H1 (cell line): ENCODE measurements at regions not wholly inside any gene's neighbourhood (a gene's known extent, or its start where the extent isn't known, plus 50 kb on each side); places are given as distances from the start of the nearest gene placed in this dataset.

ENCODE experiments used
- CTCF ChIA-PET: fragments of 300-600 bp; sonication (Branson Sonifier 250); formaldehyde crosslinking; loops from one replicate; lab custom pipeline; 2021; ENCODE audit not compliant: partially characterized antibody; lab: Charles Lee
- POLR2A ChIA-PET: fragments of 300-600 bp; sonication (Branson Sonifier 250); formaldehyde crosslinking; loops from one replicate; lab custom pipeline; 2021; ENCODE audit warnings: inconsistent platforms; ENCODE audit not compliant: partially characterized antibody; lab: Charles Lee
- DNase-seq, 2 experiments: peaks; one replicate each; pipeline versions ENCODE4 v3.0.0 to v3.0.0-alpha.2; 2010 to 2022; ENCODE audit warnings: low spot score in 2 of 2, low read depth in 1 of 2, mixed read lengths in 1 of 2
- FAIRE-seq: peaks from 2 replicates; lab custom pipeline; 2011; peaks lifted over from hg19 to GRCh38; lab: Jason Lieb, UNC
- H2AFZ ChIP-seq: 2 replicates; pipeline ENCODE4 v1.8.1; 2012; ENCODE audit warnings: low read length, inconsistent platforms
- H2AK5ac ChIP-seq: 2 replicates; pipeline ENCODE4 v1.6.1; 2013; ENCODE audit warnings: low read depth, low read length
- H2BK120ac ChIP-seq: replicated peaks from 2 replicates; pipeline ENCODE3; 2013; ENCODE audit warnings: low read depth, low read length, inconsistent platforms
- H2BK12ac ChIP-seq: 2 replicates; pipeline ENCODE4 v1.6.1; 2013; ENCODE audit warnings: low read depth, low read length
- H2BK15ac ChIP-seq: 2 replicates; pipeline ENCODE4 v1.6.1; 2013; ENCODE audit warnings: low read length
- H2BK20ac ChIP-seq: 2 replicates; pipeline ENCODE4 v1.6.1; 2013; ENCODE audit warnings: low read length
- H2BK5ac ChIP-seq: 2 replicates; pipeline ENCODE4 v1.6.1; 2013; ENCODE audit warnings: low read depth, low read length
- H3K14ac ChIP-seq: 2 replicates; pipeline ENCODE4 v1.6.1; 2013; ENCODE audit warnings: inconsistent platforms; ENCODE audit not compliant: insufficient read length
- H3K18ac ChIP-seq: 2 replicates; pipeline ENCODE4 v1.6.1; 2013; ENCODE audit warnings: low read length; ENCODE audit errors: extremely low read depth
- H3K23ac ChIP-seq: 2 replicates; pipeline ENCODE4 v1.6.1; 2013; ENCODE audit warnings: inconsistent platforms; ENCODE audit not compliant: insufficient read length
- H3K23me2 ChIP-seq: 2 replicates; pipeline ENCODE4 v1.6.1; 2013; ENCODE audit warnings: low read depth, low read length
- H3K27ac ChIP-seq: 2 replicates; pipeline ENCODE4 v1.6.1; 2011; ENCODE audit warnings: low read depth, low read length, inconsistent platforms
- H3K27me3 ChIP-seq, 4 experiments: replicated peaks in 1 of 4; 1 replicate in 1 of 4; 2 replicates in 3 of 4; pipeline versions ENCODE4 v1.6.1 to v1.8.1; 2011 to 2013; ENCODE audit warnings: low read length in 3 of 4, mild to moderate bottlenecking in 3 of 4, inconsistent platforms in 2 of 4, mixed read lengths in 2 of 4, moderate library complexity in 1 of 4; ENCODE audit not compliant: control insufficient read depth in 3 of 4, insufficient read depth in 3 of 4; ENCODE audit errors: extremely low read depth in 1 of 4
- H3K36me3 ChIP-seq, 4 experiments: 2 replicates each; pipeline versions ENCODE4 v1.6.1 to v1.8.1; 2011 to 2013; ENCODE audit warnings: mild to moderate bottlenecking in 4 of 4, low read length in 3 of 4, moderate library complexity in 2 of 4, control low read depth in 1 of 4, inconsistent platforms in 1 of 4; ENCODE audit not compliant: insufficient read depth in 4 of 4, control insufficient read depth in 2 of 4
- H3K4ac ChIP-seq: replicated peaks from 2 replicates; pipeline ENCODE3; 2013; ENCODE audit warnings: low read length, low read depth, mixed read lengths, inconsistent platforms; ENCODE audit not compliant: insufficient read length
- H3K4me1 ChIP-seq, 4 experiments: replicated peaks in 1 of 4; 1 replicate in 1 of 4; 2 replicates in 3 of 4; pipeline versions ENCODE4 v1.6.1 to v1.8.1; 2011 to 2013; ENCODE audit warnings: low read length in 3 of 4, inconsistent platforms in 2 of 4, mixed read lengths in 1 of 4; ENCODE audit not compliant: insufficient read depth in 4 of 4, control insufficient read depth in 3 of 4
- H3K4me2 ChIP-seq, 2 experiments: 2 replicates each; pipeline versions ENCODE4 v1.6.1 to v1.8.1; 2011 to 2013; ENCODE audit warnings: low read depth in 2 of 2, low read length in 2 of 2, control low read depth in 1 of 2, inconsistent platforms in 1 of 2, mild to moderate bottlenecking in 1 of 2; ENCODE audit not compliant: insufficient read depth in 1 of 2
- H3K4me3 ChIP-seq, 4 experiments: fragments of 200-600, 300-600 bp in 1 of 4; sonication (generic), shearing (Covaris generic), sonication (Bioruptor Twin) in 1 of 4; 2 replicates each; pipeline versions ENCODE4 v1.5.1 to v1.8.1; 2011 to 2016; ENCODE audit warnings: low read length in 4 of 4, low read depth in 3 of 4, control low read depth in 2 of 4, inconsistent platforms in 2 of 4, mild to moderate bottlenecking in 2 of 4, mixed read lengths in 1 of 4, moderate library complexity in 1 of 4; ENCODE audit not compliant: insufficient read depth in 2 of 4; ENCODE audit errors: extremely low read depth in 1 of 4
- H3K56ac ChIP-seq: replicated peaks from 2 replicates; pipeline ENCODE3; 2013; ENCODE audit warnings: low read depth, mild to moderate bottlenecking, mixed read lengths, low read length, inconsistent platforms; ENCODE audit not compliant: insufficient read length
- H3K79me1 ChIP-seq: 2 replicates; pipeline ENCODE4 v1.6.1; 2013; ENCODE audit warnings: low read depth, low read length, control low read depth
- H3K79me2 ChIP-seq, 2 experiments: 2 replicates each; pipeline versions ENCODE4 v1.6.1 to v1.8.1; 2012 to 2013; ENCODE audit warnings: low read length in 2 of 2, mild to moderate bottlenecking in 2 of 2, inconsistent platforms in 1 of 2; ENCODE audit not compliant: insufficient read depth in 2 of 2, control insufficient read depth in 1 of 2
- H3K9ac ChIP-seq, 4 experiments: replicated peaks in 1 of 4; 1 replicate in 1 of 4; 2 replicates in 3 of 4; pipeline versions ENCODE4 v1.6.1 to v1.8.1; 2011 to 2013; ENCODE audit warnings: low read depth in 3 of 4, low read length in 3 of 4, control low read depth in 2 of 4, mild to moderate bottlenecking in 2 of 4, moderate library complexity in 2 of 4, inconsistent platforms in 1 of 4; ENCODE audit errors: extremely low read depth in 1 of 4
- H3K9me3 ChIP-seq, 2 experiments: 2 replicates each; pipeline versions ENCODE4 v1.6.1 to v1.8.1; 2012 to 2013; ENCODE audit warnings: mild to moderate bottlenecking in 2 of 2, moderate library complexity in 2 of 2, control low read depth in 1 of 2, inconsistent platforms in 1 of 2, low read depth in 1 of 2, low read length in 1 of 2, mixed read lengths in 1 of 2; ENCODE audit not compliant: insufficient read depth in 2 of 2
- H4K20me1 ChIP-seq, 2 experiments: replicated peaks in 1 of 2; 2 replicates each; pipeline versions ENCODE3 to v1.8.1; 2011 to 2013; ENCODE audit warnings: inconsistent platforms in 2 of 2, low read length in 2 of 2, mild to moderate bottlenecking in 1 of 2; ENCODE audit not compliant: insufficient read depth in 2 of 2, control insufficient read depth in 1 of 2
- H4K5ac ChIP-seq: 2 replicates; pipeline ENCODE4 v1.6.1; 2013; ENCODE audit warnings: low read length, low read depth, mixed read lengths, inconsistent platforms; ENCODE audit not compliant: insufficient read length
- H4K8ac ChIP-seq: 2 replicates; pipeline ENCODE4 v1.8.0; 2013; ENCODE audit warnings: mild to moderate bottlenecking, moderate library complexity, low read length, inconsistent platforms; ENCODE audit not compliant: insufficient read depth; ENCODE audit errors: extremely low read depth
- H4K91ac ChIP-seq: replicated peaks from 2 replicates; pipeline ENCODE3; 2013; ENCODE audit warnings: low read length, mixed read lengths, inconsistent platforms; ENCODE audit not compliant: insufficient read length
- ASH2L ChIP-seq: fragments of 200-600, 300-600 bp; sonication (generic); IDR thresholded peaks from one replicate; pipeline ENCODE4 v1.7.1; 2017; ENCODE audit warnings: low read length
- CREB1 ChIP-seq: IDR thresholded peaks from 2 replicates; pipeline ENCODE4 v1.6.1; 2012; ENCODE audit warnings: inconsistent platforms
- EGR1 ChIP-seq: IDR thresholded peaks from 2 replicates; pipeline ENCODE4 v1.6.1; 2011; ENCODE audit warnings: low read depth, low read length, borderline replicate concordance
- EP300 ChIP-seq, 2 experiments: IDR thresholded peaks; 1 replicate in 1 of 2; 2 replicates in 1 of 2; pipeline ENCODE4 v1.6.1; 2011 to 2012; ENCODE audit warnings: low read depth in 2 of 2, low read length in 2 of 2, mild to moderate bottlenecking in 2 of 2, borderline replicate concordance in 1 of 2, inconsistent platforms in 1 of 2, moderate library complexity in 1 of 2
- GABPA ChIP-seq: IDR thresholded peaks from 2 replicates; pipeline ENCODE4 v1.6.1; 2011; ENCODE audit warnings: mild to moderate bottlenecking, low read length, moderate library complexity, borderline replicate concordance; ENCODE audit not compliant: insufficient read depth
- HDAC2 ChIP-seq, 2 experiments: fragments of 300-600 bp in 1 of 2; sonication (generic) in 1 of 2; IDR thresholded peaks; 2 replicates each; pipeline ENCODE4 v1.6.1; 2011 to 2012; ENCODE audit warnings: low read depth in 2 of 2, low read length in 2 of 2, mild to moderate bottlenecking in 2 of 2, moderate library complexity in 2 of 2, borderline replicate concordance in 1 of 2, inconsistent platforms in 1 of 2
- KDM5A ChIP-seq: fragments of 200-600 bp; IDR thresholded peaks from 2 replicates; pipeline ENCODE4 v1.7.1; 2012; ENCODE audit warnings: mild to moderate bottlenecking, low read length, inconsistent platforms, mixed read lengths
- MAFK ChIP-seq: IDR thresholded peaks from 2 replicates; pipeline ENCODE4 v1.6.1; 2012; ENCODE audit warnings: low read depth, mild to moderate bottlenecking, improper control_type of control experiment, low read length
- SIRT6 ChIP-seq: IDR thresholded peaks from one replicate; pipeline ENCODE4 v1.7.1; 2012; ENCODE audit warnings: low read length, inconsistent platforms
- SP4 ChIP-seq: IDR thresholded peaks from 2 replicates; pipeline ENCODE4 v1.6.1; 2012; ENCODE audit warnings: low read length, inconsistent platforms
- TAF1 ChIP-seq: IDR thresholded peaks from 2 replicates; pipeline ENCODE4 v1.6.1; 2011; ENCODE audit warnings: mild to moderate bottlenecking, low read depth, low read length
- TAF7 ChIP-seq: optimal IDR thresholded peaks from 2 replicates; pipeline ENCODE3; 2011; ENCODE audit warnings: low read depth, mild to moderate bottlenecking, inconsistent platforms, low read length, moderate library complexity, borderline replicate concordance
- WGBS, 2 experiments: shearing (Covaris generic) in 1 of 2; methylation state at CpG; one replicate each; pipeline versions ENCODE4 v1.1.6 to v1.1.7; 2013 to 2015; ENCODE audit warnings: low lambda C conversion rate in 2 of 2, mixed read lengths in 2 of 2, inconsistent platforms in 1 of 2, low coverage in 1 of 2, missing lambda C conversion rate in 1 of 2; ENCODE audit not compliant: insufficient replicate concordance in 2 of 2, insufficient coverage in 1 of 2, insufficient read length in 1 of 2; ENCODE audit errors: extremely low coverage in 1 of 2, missing lambda C conversion rate in 1 of 2; 5-methylcytosine and 5-hydroxymethylcytosine counted together
- TF ChIP-seq, protein P1 (sequence below): IDR thresholded peaks from 2 replicates; pipeline ENCODE4 v1.6.1; 2011; ENCODE audit warnings: low read length, improper control_type of control experiment

DNA sequence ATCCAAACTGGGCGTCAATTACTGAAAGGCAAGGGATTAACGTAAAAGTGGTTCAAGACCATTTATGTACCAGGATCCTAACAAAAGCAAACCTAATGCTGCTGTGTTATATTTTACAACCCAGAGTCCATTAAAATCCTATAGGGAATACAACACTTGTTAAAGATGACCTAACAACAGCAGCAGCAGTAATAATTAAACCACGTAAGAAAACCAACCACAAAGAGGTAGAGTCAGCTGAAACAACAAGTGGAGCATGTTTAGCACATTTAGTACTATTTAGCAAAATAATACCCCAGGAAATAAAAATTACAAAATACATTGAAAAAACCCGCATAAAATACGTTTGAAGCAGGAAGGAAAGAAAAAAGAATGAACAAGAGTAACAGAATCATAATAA lies 82.1 kb upstream of the AGBL1 start:
- Histone ChIP-seq H2BK15ac (no peak overlapping the region), H3K9ac (no peak overlapping the region), H3K23ac (no peak overlapping the region), H4K5ac (no peak overlapping the region), H2BK120ac (no peak overlapping the region), H4K20me1 (no peaks in the 10 kb centered on the region), H2AFZ (no peak overlapping the region)
- no peak for TF ChIP-seq TAF7
- no peak for TF ChIP-seq SIRT6
- no peak for TF ChIP-seq KDM5A
- TF ChIP-seq EGR1 = no peak
- no peak for TF ChIP-seq TAF1
- TF ChIP-seq EP300 (IDR thresholded peaks at IDR 0.05; ENCODE audit: borderline replicate concordance in 1 of 2, low read depth in 2 of 2, low read length in 2 of 2) = no peak
- TF ChIP-seq HDAC2 (IDR thresholded peaks at IDR 0.05; ENCODE audit: borderline replicate concordance in 1 of 2, low read depth in 2 of 2, low read length in 2 of 2) = no peak
- no peak for TF ChIP-seq CREB1
- TF ChIP-seq ASH2L = no peak
- no peak for TF ChIP-seq SP4
- no peak for TF ChIP-seq GABPA
- TF ChIP-seq MAFK = no peak
- TF ChIP-seq, protein P1, sequence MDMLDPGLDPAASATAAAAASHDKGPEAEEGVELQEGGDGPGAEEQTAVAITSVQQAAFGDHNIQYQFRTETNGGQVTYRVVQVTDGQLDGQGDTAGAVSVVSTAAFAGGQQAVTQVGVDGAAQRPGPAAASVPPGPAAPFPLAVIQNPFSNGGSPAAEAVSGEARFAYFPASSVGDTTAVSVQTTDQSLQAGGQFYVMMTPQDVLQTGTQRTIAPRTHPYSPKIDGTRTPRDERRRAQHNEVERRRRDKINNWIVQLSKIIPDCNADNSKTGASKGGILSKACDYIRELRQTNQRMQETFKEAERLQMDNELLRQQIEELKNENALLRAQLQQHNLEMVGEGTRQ = no peak
- TF ChIP-seq, all 59 proteins: peak for 0
- no peak overlapping the region for H2BK20ac ChIP-seq
- H3K9me3 ChIP-seq = no peaks in the 10 kb centered on the region
- no peak overlapping the region for H3K27ac ChIP-seq
- no peak overlapping the region for H4K8ac ChIP-seq
- H3K4ac ChIP-seq = no peak overlapping the region
- no peak overlapping the region for H3K14ac ChIP-seq
- ChIA-PET CTCF (interaction anchor here (0.6 to 1.0 kb wide), 2 partner anchors 138 to 353 kb away, joined by 3 read pairs; no protein-coding TSS in a partner anchor), POLR2A (no interaction called here)
- no peak overlapping the region for H3K4me2 ChIP-seq
- no peak for FAIRE-seq
- H3K4me1 ChIP-seq = no peaks in the 10 kb centered on the region
- H2AK5ac ChIP-seq = no peak overlapping the region
- no peak overlapping the region for H4K91ac ChIP-seq
- no peaks in the 10 kb centered on the region for H3K23me2 ChIP-seq
- no peak overlapping the region for H2BK5ac ChIP-seq
- H2BK12ac ChIP-seq = no peak overlapping the region
- H3K56ac ChIP-seq = no peak overlapping the region
- no peak overlapping the region for H3K4me3 ChIP-seq
- H3K36me3 ChIP-seq = no peaks in the 10 kb centered on the region
- no peaks in the 10 kb centered on the region for H3K79me2 ChIP-seq
- DNase-seq = no peak
- H3K18ac ChIP-seq = no peak overlapping the region
- no peaks in the 10 kb centered on the region for H3K27me3 ChIP-seq
- 87% methylated on average over 5 of the region's 5 CpGs; no CpG with 5 or more reads in 1 of the 2 experiments for WGBS, 2 experiments
- H3K79me1 ChIP-seq = no peaks in the 10 kb centered on the region
